CD4-positive, alpha-beta T cell treated with Interleukin-4 for 1 hour (primary cell): ENCODE measurements at regions not wholly inside any gene's neighbourhood (a gene's known extent, or its start where the extent isn't known, plus 50 kb on each side); places are given as distances from the start of the nearest gene placed in this dataset.
"Not testable (repeated sequence)": the region's sequence is repeated elsewhere in the genome, so short reads cannot be mapped to it uniquely, and the experiment has no call there.

Source experiments
- DNase-seq, 2 donors: peaks; one replicate each; pipeline ENCODE4 v3.0.0-alpha.2; 2020 to 2022

DNA sequence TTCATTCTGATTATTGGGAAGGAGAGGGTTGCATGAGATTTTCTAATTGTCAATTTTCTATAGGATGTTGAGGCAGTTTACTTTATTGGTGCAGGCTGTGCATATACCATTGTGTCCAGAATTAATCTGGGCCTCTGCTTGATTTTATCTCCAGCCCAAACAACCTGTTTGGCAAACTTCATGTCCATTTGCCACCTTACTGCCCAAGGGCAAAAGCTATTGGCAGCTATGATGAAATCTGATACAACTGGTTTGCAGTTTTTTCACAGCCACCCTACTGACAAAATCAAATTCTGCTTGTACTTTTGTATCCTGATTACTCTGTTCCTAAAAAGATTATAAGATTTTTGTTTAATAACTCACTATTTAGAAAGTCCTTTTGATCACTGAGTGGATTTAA is 789.2 kb upstream of the FBXO33 start:
- no peak for DNase-seq

DNA sequence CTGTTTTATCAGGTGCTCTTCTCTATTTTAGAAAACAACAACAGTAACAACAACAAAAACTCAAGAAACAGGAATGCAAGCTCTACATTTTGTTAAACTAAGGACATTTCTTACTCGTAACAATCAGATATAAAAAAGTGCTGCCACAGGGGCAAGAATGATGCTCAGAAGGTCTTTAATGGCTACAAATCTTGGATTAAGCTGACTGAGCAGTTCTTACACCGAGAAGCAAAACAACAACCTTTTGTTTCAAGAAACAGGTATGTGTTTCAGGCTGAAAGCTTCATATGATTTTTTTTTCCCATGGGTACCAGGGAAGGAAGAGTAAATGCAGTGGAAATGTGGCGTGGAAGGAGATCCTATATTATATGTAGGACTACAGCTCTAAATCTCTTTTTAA is 786.8 kb upstream of the FBXO33 start:
- DNase-seq = no peak

GRCh38 chr14:40218282-40218941 is 786.2 kb upstream of the FBXO33 start:
- DNase-seq = no peak

DNA sequence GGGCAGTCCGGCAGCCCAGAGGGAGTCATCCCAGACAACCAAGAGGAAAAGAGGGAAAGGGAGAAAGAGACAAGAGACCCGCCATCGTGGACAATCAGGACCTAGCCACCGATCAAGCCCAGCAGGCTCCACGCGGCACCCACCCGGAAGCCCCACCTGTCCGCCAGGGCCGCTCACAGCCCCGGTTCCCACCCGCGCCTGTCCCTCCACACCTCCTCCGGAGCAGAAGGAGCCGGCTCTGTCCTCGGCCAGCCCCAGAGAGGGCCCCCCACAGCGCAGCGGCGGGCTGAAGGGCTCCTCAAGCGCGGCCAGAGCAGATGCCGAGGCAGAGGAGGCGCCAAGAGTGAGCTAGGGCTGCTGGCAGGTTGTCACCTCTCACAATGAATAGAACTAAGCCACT is 784.7 kb upstream of the FBXO33 start:
- no peak for DNase-seq

GRCh38 chr14:40216408-40216807 is 784.2 kb upstream of the FBXO33 start:
- not testable (repeated sequence) for DNase-seq

GRCh38 chr14:40213701-40214100 is 781.5 kb upstream of the FBXO33 start:
- DNase-seq = no peak

GRCh38 chr14:40204441-40205175 is 772.4 kb upstream of the FBXO33 start:
- DNase-seq = no peak

GRCh38 chr14:40199101-40199500 is 766.9 kb upstream of the FBXO33 start:
- DNase-seq = no peak

GRCh38 chr14:40197344-40197743 is 765.1 kb upstream of the FBXO33 start:
- DNase-seq = no peak

DNA sequence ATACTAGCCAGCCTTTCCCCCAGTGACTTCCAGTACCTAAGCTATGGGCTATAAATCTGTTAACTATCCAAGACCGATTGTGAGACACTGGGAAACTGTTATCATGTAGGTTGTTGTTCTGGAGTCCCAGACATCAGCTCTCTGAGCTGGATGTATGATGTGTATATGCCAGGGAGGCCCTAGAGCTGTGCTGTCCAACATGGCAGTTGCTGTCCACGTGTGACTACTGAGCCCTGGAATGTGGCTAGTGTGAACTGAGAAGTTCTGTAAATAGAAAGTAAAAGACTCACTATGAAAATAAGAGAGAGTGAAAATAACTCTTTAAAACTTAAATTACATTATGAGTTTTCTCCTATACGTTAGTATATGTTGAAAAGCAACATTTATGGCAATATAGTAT is 755.8 kb upstream of the FBXO33 start:
- DNase-seq = no peak

DNA sequence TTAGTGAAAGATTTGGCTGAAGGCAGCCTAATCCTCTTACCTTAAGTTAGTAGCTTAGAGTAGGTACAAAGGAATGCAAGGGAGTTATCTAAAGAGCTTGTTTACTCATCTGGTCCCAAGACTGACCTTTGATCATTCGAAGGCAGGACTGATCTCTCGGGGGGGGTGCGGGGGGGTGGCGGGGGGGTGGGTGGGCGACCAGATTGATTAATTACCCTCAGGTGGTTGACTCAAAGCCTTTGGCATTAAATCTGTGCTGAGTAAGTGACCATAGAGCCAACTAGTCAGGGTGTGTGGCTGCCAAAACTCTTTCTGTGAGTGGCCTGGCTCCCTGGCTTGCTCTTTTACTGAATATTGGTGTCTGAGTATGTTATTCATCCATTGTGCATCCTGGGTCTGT is 731.9 kb upstream of the FBXO33 start:
- no peak for DNase-seq

DNA sequence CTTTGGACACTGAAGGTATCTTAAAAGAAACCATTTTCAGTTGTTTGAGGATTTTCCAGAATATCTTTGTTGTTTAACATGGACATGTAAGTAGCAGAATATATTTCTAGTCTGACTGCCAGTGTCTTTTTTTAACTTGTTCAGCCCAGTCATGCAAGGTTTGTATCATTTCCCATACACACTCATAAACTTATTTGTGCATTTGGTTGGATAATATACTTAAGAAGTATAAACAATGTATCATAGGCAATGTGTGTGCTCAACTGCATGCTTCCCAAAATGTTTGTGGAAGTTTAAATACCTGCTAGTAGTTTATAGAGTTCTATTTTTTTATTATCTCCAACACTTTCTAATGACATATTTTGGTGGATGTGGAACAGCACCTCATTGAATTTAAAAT is 707.4 kb upstream of the FBXO33 start:
- DNase-seq = no peak

- DNase-seq = no peak
These were observed 701.2 kb upstream of the FBXO33 start for GRCh38 chr14:40133463-40133862.

DNA sequence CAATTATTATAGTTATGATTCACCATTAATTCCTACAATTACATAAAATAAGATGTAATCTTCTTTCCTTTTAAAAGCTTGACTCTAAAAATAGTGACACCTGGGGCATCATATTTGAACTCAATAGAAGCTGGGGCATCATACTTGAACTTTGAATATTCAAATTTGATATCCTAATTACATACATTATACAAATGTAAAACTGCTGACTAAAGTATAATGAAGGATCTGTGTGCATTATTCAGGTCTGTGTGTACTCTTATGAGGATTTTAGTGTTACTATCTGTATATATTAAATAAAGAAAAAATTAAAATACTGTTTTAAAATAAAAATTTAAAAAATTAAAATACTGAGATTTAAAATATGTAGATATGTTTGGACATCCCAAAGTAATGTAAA is 696.9 kb upstream of the FBXO33 start:
- no peak for DNase-seq

GRCh38 chr14:40123816-40124215 is 691.6 kb upstream of the FBXO33 start:
- DNase-seq = no peak

- no peak for DNase-seq
These were observed 690.9 kb upstream of the FBXO33 start for GRCh38 chr14:40122968-40123648.

DNA sequence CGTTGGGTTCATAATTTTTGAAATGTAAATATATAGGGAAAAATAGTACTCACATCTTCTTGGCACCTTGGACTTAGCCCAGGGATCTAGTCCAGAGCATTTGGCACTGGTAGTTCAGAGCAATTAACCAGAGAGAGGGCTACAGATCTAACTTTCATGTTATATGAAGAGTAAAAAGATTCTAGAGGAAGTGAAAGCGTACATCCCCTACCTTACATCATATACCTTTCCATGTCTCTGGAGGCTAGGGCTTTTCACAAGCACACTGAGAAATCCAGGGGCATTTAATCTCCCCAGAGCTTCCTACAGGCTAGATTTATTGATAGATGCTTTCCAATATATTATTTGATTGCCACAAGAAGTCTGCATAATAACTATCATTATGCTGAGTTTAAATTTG is 687.5 kb upstream of the FBXO33 start:
- DNase-seq = no peak

DNA sequence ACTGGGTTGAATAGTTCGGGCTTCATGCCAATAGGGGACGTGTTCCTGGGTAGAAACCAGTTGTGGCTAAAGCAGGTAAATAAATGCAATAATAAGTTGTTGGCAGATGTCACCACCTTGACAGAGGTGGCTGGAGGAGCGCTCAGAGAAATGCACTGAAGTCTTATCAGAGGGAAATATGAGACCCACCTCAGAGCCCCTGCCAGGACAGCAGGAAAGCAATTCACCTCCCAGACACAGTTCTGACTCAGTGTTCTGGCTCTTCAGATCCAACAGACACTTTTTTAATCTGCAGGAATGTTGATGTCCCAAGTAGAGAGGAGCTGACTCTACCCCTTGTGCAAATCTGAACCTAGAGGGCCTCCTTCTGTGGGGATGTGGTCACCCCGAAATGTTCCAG is 687.1 kb upstream of the FBXO33 start:
- no peak for DNase-seq

GRCh38 chr14:40115583-40115982 is 683.4 kb upstream of the FBXO33 start:
- DNase-seq = no peak

DNA sequence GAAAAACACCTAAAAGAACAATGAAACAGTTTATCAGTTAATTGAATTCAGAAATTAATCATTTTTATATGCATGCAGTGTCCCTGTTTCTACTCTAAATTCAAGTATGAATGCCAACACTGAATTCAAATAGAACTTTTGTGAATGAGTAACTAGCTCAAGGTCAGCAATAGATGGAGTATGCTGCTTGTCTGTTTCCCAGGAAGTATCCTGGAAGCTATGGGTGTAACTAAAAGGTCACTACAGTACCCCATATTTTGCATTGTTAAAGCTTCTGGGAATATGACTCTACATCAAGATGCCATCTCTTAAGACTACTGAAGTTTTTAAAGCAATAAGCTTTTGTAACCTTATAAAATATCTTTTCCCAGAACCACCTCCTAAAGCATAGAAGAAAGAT is 681.4 kb upstream of the FBXO33 start:
- DNase-seq = no peak

GRCh38 chr14:40100544-40101196 is 668.4 kb upstream of the FBXO33 start:
- DNase-seq = no peak

DNA sequence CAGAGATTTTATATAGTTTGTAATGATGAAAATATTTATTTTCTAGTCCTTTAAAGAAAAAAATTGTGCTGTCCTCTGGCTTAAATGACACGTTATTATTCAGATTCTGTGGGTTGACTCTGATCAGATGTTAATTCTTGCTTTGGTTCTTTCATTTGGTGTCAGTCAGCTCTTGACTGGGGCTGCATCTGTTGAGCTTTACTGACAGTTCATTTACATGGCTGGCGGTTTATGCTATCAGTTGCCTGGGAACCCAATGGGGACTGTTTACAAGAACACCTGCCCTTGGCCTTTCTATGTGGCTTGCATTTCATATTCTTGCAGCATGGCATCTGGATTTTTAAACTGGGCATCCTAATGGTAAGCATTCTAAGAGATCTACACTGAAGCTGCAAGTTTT is 667.1 kb upstream of the FBXO33 start:
- DNase-seq = no peak

- DNase-seq = no peak
These were observed 666.2 kb upstream of the FBXO33 start for GRCh38 chr14:40098468-40098867.

DNA sequence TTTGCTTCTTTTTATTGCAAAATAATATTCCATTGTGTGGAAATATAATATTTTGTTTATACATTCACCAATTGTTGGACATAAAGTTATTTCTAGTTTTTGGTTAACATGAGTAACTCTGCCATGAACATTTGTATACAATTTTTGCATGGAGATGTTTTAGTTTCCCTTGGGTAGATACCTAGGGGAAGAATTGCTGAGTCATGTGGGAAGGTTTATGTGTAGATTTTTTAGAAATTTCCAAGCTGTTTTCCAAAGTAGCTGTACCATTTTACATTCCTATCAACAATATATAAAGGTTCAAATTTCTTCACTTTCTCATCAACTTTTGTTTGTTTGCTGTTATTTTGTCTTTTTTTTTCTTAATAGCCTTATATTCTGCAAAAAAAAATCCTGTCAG is 664.7 kb upstream of the FBXO33 start:
- no peak for DNase-seq
